GM18909 (cell line): ENCODE measurements at regions not wholly inside any gene's neighbourhood (a gene's known extent, or its start where the extent isn't known, plus 50 kb on each side); places are given as distances from the start of the nearest gene placed in this dataset.

ENCODE experiments used
- ATAC-seq: cut with Tn5 transposase; IDR thresholded peaks from one replicate; pipeline ENCODE4 v1.9.1; 2021; ENCODE audit warnings: mild to moderate bottlenecking; ENCODE audit not compliant: unreplicated experiment, poor library complexity

DNA sequence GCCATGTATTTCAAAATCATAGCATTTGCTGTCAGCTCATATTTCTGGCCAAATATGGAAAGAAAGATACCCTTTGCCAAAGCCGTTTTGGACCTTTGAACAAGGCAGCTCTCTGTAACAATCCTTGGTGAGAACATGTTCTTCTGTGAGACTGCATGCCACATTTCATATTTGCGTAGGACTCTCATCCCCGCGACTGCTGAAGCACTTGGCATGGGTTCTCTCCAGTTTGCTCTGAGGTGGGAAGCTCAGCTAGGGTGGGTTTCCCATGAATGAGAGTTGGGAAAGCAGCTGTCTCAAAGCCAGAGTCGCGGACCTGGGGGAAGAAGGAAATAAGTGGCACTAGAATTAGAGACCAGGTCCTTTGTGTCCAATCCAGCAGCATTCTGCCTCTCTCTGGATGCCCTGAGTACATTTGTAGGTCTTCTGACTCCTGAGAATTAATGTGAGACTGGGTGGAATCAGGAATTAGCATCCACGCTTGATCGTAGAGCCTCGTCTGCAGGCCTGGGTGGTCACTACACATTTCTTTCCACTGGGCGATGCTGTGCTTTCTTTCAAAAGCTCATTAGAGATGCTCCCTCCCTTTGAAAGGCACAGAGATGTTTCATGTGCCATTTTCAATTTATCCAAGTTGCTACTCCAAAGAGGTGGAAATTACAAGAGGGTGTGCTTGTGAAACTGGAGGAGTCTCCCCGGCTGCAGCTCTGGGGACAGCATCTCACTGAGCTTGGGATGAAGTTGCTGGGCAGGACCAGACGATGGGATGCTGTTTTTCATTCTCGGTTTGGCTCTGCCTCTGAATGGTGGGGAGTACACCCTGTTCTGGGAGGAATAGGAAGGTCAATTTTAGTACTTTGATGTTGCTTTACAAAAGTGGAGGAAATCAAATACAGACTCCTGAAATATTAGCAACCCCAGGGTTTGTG lies 197.2 kb downstream of the GADD45G start:
- no peak for ATAC-seq

DNA sequence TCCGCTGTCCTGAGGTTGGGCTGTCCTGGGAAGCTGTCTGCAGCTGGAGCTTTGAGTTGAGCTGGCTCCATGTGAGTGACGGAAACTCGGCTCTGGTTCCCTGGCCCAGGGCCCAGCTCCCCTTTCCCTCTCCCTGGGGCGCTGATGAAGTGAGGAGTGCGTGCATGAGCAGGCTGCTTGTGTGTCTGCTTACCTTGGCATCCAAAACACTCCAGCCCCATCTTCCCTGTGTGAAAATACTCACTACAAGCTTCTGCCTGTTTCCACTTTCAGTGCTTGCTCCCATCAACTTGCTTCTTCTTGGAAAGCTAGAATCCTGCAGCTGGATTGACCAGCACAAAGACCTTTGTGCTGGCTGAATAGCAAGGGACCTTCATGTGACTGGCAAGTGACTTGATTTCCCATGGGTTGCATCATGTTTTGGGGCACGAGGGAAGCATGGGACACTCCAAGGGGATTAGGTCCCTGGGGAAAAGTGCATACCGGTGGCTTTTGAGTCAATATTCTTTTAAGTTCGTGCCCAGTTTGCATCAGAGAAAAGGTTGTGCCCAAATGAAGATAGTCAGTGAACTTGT lies 198.1 kb downstream of the GADD45G start:
- no peak for ATAC-seq

DNA sequence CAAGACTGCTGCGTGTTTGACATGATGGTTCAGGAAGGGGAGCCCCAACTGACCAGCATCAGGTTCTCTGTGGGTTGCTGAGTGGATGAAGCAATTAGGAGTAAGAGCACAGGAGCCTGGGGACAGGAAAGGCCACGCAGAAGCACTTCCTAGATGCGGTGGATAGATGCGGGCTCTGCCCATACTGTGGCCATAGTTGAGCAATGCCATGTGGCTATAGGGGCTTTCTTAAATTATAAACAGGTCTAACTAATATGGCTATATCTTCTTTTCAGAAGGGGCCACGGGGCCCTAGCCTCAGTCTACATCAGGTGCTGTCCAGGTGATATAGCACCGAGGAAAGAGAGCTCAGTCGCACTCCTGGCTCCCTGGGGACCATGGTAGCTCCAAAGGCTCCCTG lies 198.6 kb downstream of the GADD45G start:
- no peak for ATAC-seq

DNA sequence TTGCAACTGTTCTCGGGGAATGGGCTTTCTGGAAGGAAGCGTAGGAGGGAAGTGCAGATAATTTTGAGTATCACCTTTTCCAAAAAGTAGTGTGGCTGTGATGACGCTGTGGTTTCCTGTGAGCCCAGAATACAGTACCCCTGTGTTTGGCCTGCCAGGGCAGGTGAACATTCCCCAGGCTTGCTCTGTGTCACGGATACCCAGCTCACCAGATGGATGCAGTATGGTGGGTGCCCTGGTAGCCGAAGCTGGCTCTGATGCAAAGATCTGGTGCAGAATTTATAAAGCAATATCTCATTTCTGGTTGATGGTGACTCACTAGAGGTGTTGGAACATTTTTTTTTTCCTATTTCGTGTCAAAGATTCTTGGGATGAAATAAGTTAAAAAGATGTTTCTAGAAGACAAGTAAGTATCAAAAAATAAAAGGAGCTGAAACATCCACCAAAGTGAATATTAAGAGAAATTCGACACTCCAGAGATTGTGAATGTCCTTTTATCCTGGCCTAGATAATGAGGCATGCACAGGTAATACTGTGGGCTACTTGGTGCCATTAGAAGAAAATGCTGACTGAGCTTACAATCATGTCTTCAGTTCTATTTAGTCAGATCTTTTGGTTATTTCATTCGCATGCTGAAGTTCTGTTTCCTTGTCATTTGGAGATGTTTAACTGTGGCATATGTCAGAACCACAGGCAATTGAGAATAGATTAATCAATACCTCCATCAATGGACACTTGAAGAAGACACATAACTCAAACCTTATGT lies 200.1 kb downstream of the GADD45G start:
- ATAC-seq = no peak

DNA sequence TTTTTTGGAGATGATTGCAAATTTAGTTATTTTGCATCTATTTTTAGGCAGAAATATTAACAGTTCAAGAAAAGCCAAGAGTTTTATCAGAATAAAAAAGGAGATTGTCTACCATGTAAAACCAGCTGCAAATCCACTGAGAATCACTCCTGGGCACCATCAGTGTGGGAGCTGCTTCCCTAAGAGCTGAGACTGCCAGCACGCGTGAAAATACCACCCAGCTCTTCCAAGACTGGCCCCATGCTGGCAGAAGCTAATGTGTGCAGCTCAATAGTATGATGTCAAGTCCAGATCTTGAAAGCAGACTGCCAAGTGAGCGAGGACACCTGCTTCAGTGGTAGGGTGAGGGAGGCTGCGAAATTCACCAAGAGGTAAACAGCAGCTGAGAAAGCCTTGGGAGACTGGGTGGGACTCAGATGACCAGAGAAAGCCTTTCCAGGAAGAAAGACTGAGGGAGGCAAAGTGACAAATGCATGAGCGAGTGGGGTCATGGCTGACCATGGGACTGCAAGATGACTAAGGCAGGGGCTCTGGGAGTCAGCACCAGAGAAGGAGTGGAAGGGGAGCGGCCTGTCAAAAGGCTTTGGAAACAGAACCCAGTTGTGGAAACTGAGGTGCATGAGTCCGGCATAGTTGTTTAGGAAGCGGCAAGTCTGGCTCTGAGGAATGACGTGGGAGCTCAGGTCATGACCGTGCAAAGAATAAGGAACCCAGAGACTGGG lies 200.9 kb downstream of the GADD45G start:
- no peak for ATAC-seq

DNA sequence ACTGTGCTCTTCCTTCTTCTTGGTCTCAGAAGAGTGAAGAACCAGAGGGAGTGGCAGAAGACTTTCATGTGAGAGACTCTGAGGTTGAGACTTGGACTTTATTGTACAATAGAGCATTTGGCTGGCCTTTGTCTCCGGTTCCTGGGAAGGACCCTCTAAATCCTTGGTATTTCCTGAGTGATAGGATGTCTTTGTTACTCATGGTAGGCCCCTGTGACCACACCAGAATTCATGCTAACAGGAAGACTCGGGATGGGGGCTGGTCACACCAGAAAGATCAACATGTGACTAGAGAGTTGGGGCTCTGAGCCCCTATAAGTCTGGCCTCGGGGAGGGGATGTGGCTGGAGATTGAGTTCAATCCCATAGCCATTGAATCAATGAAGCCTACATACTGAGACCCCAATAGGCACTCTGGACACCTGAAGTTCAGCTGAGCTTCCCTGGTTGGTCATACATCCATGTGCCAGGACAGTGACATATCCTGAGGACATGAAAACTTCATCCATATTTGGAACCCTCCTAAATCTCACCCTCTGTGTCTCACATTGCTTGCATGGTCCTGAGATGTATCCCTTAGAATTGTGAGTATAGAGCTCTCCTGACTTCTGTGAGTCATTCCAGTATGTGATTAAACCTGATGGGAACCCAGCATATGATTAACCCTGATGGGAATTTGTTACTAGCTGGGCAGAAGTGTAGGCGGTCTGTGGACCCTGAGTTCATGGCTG lies 201.7 kb downstream of the GADD45G start:
- no peak for ATAC-seq

DNA sequence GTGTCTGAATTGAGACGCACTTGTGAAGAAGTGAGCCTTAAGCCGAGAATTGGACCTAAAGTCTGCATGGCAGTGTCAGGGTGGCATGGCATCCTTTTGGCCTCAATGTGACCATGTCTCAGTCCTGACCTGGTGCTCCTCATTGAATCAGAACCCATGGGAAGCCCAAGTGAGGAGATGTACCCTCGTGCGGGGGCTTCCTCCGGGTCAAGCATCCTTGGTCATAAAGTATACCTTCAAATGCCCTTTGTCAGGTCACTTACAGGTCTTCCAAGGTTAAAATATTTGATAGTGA lies 202.2 kb downstream of the GADD45G start:
- no peak for ATAC-seq

DNA sequence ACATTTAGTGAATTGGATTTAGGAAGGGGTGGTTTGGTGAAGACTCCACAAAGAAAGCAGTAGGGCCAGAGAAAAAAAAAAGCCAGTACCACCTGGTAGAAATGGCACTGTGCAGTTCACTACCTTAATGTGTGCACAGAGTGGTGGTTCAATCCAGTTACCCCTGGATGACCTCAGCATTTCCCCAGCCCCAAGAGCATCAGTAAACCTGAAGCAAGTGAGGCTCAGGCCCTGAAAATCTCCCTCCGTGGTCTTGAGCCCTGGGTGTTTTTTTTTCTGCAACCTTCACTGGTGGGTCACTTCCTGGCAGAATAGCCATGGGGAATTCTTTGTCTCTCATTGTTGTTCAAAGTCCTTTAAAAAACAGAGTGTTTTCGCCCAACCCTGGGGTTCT lies 202.9 kb downstream of the GADD45G start:
- ATAC-seq = no peak

DNA sequence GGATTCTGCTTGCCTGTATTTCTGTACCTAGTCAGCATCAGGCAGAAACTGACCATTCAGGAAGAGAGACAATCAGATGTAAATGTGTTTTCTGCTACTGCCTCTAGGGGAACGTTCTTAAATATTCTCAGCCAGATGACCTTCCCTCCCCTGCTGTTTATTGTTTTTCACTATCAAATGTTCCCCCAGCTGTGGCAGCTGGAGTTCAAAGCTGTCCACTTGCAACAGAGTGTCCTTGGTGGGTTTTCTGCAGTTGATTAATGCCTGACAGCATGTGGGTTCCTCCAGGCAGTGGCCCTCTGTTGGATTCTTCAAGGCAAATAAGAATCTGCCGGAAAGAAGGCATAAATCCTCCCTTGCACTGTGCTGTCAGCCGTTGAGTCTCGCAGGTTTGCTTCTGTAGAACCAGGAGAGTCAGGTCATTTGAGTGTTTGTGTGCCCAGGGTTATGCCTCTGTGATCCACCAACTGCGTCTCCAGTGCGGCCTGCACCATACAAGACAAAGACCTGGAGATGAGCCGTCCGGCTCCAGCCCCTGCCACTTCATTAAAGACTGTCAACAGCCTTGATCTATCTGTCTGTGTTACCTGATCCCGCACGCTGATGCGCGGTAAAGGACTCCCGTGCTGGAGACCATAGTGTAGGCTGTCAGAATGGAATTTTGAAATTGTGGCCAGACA lies 203.4 kb downstream of the GADD45G start:
- no peak for ATAC-seq

DNA sequence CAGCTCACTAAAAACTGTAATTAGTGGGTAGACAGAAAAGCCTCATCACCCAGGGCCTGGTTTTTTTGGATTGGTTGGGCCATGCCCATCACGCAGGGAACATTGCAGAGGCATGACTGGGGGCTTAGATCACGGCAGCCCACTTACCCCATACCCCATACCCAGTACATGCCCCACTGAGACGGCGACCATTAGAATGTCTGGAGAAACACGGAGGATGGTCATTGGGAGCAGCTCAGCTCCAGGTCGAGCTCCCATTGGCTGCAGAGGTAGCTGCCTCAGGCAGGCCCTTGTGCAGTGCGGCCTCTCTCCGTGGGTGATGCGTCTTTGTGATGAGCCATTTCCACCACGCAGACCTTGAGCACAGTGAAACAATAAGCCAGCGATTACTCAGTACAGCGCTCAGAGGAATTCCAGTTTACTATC lies 204.0 kb downstream of the GADD45G start:
- ATAC-seq = no peak

DNA sequence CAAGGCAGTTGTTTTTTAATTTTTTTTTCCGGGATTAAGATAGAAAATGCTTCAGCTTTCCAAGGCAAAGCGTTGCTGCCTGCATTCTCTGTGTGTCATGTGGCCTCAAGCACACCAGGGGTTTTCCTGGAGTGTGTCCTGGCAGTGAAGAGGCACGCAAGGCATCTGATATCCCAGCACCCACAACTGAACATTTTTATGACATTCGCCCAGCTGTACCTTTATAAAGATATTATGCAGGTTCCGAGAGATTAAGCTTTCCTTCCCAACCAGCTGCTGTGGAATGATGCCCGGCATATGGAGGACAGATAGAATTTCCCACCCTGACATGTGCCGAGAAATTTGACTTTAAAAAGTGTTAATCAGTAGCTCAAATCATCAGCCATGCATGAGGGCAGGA lies 205.6 kb downstream of the GADD45G start:
- ATAC-seq = no peak

DNA sequence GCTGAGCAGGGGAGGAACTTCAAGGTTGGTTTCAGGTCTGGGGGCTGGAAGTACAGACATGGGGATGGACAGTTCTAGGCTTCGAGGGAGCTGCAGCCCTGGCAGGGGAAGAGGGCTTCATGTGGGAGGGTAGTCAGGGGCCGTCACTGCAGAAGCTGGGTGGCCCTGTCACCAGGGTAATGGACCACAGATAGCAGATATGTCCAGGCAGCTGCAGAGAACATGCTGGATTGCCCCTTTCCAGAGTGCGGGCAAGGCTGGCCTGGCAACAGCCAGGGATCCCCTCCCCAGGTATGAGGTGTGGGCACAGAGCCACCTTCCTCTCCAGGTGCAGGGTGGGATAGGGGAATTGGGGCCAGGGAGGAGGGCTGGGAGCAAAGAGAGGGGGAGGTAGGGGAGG lies 206.5 kb downstream of the GADD45G start:
- no peak for ATAC-seq

DNA sequence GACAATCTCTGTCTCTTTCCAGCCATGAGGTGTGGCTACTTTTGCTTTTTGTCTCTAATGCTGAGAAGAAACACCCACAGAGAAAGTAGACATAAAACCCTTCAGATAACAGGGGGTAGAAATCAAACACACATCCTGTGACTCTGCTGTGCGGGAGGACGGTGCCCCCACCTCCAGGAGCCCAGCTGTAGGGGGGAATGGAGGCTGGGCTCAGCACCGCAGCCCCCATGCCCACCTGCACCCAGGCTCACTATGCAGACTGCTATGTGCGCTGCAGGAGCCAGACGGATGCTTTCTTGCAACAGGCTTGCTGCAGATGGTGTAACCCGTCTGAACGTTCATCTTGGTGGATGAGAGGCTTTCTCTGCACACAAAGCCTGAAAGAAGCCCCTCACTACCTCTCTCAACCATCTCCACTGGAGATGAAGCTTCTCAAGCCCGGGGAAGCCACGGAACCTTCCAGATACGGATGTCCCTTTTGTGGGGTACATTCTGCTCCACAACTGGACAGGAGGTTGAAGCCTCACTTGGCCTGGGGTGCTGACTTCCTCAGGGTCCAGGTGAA lies 207.2 kb downstream of the GADD45G start:
- no peak for ATAC-seq

DNA sequence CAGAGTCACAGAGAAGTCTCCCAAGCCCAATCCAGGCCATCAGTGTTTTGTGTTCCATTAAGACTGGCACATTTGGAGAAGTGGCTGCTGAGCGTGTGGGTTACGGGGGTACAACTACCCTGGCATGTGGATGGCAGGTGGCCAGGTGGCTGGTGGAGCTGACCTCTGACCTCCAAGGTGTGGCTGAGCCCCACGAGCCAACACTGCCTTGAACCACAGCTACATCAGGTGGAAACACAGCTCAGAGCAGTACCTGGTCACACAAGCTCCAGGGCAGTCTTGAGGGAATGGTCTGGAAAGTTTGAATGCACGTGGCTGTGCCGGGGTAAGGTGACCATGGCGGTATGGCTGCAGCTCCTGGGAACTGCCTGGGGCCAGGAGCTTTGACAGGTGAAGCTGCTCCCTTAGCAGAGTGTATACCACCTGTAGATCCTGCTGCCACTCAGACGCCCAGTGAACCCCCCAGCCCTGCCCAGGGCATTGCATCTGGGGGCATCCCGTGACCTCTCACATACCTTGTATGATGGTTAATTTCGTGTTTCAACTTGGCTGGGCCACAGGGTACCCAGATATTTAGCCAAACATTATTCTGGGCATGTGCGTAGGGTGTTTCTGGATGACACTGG lies 207.9 kb downstream of the GADD45G start:
- ATAC-seq = no peak

DNA sequence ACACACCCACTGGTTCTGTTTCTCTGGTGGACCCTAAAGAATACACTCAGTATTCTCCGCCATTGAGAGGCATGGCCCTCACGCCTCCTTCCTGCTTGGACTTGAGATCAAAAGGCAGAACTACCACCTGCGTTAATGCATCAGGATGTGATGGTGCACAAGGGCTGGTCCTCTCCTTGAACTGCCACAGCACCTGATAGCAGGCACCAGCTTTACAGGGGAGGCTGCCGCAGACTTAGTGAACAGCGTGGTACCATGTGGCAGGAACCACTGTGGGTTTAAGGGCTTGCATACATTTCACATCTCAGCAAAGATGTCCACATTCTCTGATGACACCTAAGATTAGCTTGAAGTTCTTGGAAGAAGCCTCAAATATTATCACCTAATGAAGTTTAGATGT lies 208.7 kb downstream of the GADD45G start:
- no peak for ATAC-seq

DNA sequence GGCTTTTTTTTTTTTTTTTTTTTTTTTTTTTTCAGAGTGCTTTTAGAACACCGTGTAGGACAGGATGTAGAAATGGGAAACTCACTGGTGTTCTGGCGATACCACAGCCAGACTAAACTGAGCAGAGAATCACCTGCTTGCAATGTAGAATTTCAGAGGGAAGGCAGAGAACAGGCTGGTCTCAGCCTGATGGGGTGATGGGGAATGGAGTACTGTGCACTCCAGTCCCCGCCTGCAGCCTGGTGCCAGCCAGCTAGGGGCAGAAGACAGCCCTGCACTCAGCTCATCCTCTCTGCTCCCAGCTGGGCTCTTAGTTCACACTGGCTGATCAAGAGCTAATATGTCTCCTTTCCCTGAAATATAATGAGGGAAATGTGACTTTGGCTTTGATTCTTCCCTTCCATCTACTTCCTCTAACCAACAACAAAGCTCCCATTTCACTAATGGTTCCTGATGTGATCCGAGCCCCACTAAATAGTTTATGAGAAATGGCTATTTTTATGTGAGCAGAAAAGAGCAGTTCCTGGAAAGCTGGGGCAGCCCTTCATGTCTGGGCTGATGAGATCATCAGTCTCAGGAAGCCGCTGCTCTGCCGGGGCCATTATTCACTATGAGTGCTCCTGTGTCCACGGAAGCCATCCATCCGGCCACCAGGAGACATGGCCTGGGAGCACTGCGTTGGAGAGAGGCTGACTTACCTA lies 209.7 kb downstream of the GADD45G start:
- no peak for ATAC-seq

DNA sequence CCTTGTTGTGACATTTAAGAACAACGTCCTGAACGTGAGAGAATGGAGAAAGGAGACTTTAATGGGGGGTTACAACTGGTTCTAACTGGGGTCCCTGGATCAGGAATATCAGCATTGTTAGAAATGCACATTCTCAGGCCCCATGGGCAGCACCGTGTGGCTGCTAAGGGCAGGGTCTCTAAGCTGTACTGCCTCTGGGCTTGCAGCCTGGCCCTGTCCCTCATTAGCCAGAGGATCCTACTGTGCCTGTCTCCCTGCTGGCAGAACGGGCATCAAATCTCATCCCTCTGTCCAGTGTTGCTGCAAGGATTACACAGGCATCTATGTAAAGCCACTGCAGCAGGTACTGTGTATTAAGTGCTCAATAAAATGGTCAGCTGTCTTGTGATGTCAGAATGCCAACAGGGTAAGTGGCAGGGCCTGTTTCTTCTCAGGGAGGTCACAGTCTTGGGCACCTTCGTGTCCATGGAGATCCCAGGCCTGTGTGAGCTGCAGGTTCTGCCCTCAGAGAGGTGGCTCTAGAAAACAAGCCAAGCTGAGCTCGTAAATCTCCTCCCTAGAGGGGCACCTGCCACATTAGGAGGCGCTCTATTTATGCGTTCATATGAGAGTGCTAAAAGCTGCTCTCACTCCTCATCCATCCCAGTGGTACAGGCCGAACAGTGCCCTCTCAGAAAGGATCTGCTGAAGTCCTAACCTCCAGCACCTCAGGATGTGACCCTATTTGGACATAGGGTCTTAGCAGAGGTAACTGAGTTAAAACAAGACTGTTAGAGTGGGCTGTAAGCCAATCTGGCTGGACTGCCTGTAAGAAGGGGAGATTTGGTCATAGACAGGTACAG lies 210.5 kb downstream of the GADD45G start:
- ATAC-seq = peak; percentile 45
